LHCN-M2 (cell line): ENCODE measurements at regions not wholly inside any gene's neighbourhood (a gene's known extent, or its start where the extent isn't known, plus 50 kb on each side); places are given as distances from the start of the nearest gene placed in this dataset.
"Not testable (repeated sequence)": the region's sequence is repeated elsewhere in the genome, so short reads cannot be mapped to it uniquely, and the experiment has no call there.

Experiments
- DNase-seq: peaks from one replicate; pipeline ENCODE4 v3.0.0-alpha.2; 2012; ENCODE audit warnings: low read depth

DNA sequence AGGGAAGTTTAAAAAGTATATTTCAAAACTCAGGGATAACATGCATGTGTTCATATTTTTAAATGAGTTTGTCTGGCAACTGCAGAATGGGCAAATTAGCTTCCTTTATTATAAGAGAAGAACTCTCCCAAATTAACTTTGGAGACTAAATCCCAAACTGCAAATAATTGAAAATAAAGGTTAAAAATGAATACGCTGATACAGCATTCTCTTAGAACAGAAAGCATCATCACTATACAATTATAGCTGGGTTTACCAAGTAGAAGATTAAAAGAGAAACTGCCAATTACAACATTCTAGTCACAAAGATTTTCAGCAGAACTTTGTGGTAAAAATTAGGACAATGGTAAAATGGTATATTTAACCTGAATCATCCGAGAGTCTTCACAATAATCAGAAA is 73.3 kb downstream of the OLFM4 start:
- DNase-seq = no peak

DNA sequence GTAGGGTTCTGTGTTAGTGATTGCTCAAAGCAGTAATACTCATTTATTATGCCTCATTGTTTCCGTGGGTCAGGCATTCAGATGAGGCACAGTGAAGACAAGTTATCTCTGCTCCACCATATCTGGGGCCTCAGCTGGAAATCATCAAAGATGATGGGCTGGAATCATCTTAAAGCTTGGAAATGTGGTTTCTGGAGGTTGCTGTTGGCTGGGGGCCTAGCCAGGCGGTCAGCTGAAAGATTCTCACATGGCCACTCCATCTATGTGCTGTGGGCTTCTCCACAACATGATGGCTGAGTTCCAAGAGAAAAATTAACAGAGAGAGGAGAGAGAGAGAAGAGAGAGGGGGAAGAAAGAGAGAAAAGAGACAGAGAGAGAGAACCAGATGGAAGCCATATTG is 75.5 kb downstream of the OLFM4 start:
- DNase-seq = no peak

DNA sequence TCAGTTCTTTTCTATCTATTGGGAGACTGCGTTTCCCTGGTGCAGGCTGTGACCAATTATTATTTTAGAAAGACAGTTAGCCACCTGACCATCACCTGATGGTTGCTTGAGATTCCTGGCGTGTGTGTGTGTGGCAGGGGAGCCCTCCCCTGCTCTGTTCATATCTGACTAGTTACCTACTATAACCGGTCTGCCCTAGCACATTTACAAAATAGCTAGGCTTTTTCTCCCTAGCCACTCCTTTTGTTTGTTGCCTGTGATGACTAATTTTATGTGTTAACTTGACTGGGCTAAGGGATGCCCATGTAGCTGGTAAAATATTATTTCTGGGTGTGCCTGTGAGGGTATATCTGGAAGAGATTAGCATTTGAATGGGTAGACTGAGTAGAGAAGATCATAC is 76.9 kb downstream of the OLFM4 start:
- DNase-seq = no peak

DNA sequence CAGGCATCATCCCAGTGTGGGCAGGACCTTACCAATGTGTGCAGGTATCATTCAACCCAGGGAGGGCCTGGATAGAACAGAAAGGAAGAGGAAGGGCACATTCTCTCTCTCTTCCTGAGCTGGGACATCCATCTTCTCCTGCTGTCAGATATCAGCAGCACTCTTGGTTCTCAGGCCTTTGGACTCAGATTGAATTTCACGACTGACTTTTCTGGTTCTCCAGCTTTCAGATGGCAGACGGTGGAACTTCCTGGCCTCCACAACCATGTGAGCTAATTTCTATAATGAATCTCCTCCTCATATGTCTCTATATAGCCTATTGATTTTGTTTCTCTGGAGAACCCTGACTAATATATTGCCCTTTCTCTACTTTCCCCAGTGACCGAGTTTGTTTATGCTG is 77.3 kb downstream of the OLFM4 start:
- no peak for DNase-seq

DNA sequence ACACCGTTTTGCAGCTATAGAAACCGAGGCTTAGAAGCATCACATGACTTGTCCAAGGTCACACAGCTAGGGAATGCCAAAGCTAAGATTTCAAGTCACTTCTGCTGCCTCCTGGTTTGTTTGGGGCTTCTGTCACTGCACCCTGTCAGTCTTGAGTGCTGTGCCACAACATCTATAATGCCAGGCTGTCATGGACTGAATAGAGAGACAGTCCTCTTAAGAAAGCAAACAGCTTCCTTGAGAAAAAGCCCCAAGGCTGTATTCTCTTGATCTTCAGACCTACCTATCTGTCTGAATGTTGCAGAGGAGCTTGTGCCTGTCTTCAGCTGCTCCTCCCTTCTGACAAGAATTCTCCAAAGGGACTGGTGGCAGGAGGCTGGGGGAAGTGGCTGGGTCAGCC is 81.6 kb downstream of the OLFM4 start:
- no peak for DNase-seq

DNA sequence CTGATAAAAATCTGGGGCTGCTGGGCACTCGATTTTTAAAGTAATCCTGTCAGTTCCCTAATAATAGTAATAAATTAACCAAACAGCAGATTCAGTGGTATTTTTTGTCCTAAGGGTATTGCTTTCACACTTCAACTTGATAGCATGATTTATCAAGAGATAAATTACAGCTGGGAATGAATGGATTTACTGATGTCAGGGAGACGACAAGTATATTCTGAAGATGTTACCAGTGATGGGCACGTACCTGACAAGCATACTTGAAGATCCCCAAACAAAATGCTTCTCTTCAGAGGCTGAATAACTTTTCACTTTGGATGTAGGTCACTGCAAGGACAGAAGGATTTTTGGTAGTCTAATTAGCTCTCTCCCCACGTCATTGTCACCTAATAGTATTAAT is 82.0 kb downstream of the OLFM4 start:
- DNase-seq = no peak

DNA sequence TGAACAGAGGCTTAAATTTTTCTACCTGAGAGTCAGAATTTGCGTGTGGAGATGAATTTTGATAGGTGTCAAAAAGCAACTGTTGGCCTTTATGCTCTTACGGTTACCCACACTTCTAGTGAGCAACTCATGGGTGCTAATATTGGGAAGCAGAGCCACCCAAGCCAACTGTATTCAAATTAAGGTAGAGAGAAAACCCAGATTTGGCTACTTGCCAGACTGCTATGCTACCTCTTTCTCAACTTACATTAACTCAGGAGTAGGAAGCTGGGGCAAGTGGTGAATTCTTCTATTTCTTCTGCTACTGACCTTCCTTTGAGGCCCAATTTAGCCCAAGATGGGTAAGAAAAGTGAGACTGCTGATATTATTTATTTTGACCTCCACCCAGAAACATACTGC is 83.9 kb downstream of the OLFM4 start:
- DNase-seq = no peak

DNA sequence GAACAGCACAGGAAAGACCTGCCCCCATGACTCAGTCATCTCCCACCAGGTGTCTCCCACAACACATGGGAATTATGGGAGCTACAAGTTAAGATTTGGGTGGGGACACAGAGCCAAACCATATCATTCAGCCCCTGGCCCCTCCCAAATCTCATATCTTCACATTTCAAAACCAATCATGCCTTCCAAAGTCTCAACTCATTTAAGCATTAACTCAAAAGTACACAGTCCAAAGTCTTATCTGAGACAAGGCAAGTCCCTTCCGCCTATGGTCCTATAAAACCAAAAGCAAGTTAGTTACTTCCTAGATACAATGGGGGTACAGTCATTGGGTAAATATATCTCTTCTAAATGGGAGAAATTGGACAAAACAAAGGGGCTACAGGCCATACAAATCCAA is 88.4 kb downstream of the OLFM4 start:
- DNase-seq = not testable (repeated sequence)

DNA sequence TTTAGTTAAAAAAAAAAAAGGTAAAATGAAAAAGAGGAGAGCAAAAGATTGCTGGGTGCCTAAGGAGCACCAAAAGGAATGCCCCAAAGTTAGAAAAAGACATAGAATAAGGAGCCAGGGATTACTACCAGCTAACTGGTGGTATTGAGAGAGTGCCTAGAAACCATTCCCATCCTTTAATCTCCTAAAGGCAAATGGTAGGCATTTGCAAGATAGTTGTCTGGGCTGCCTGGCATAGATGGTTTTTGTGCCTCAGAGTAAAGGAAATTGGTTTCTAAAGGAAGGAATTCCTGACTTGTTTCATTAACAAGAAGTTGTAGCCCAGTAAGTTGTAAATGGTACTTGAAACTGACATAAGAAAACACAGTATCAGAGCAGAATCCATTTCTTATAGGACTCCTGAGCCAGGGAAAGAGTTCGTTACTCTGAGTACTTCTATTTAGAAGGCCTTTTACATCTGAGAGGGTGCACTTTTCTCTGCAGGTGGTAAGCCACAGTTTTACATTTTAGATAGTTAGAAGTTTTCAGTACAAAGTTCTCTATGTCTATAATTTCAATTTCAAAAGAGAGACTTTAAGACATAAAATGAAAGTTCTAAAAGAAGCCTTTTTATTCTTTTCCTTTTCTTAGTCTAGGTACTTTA is 92.6 kb downstream of the OLFM4 start:
- no peak for DNase-seq

DNA sequence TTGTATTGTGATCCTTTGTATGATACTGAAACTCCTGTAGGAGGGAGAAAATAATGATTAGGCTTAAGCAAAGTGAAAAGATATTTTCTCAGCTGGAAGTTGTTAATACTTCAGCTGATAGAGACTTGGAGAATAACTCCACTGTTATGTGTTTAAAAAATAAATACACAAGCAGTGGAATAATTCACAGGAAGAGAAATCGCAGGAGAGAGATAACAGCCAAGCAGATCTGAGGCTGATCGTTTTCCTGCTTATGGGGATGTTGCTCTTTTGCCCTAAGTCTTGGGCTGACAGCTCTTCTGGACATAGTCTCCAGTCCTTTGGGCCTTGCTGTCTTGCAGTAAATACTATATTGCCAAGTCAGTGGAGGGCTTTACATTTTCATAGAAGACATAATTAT is 93.3 kb downstream of the OLFM4 start:
- DNase-seq = no peak

DNA sequence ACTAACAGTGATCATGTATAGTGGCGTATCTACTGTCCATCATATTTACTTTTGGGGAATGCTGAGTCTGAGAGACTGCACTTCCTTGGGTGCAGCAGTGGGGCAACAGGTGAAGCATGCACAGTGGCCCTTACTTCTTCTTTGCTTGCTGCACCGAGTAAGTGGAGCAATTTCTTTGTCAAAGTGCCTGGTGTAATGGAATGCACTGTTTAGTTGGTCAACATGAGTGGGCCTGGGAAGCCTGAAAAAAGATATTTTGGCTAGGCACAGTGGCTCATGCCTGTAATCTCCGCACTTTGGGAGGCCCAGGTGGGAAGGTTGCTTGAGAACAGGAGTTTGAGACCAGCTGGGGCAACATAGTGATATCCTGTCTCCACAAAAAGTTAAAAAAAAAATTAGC is 94.9 kb downstream of the OLFM4 start:
- no peak for DNase-seq

DNA sequence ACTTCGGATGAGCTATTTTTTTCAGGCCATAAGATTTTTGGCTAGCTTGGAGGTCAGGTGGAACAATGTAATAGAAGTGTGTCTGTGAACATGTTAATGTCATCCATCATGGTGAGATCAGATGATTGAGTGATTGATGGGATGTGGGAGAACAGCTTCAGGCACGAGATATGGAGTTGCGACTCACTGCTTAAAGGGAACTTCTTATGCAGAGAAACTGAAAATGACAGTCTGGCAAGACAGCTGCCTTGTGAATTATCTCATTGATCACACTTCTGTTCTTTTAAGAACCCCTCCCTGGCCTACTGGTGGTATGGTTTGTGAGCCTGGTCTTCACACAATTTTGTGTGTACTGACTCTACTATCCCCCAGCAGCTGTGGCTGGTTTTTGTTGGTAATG is 96.0 kb downstream of the OLFM4 start:
- DNase-seq = no peak

DNA sequence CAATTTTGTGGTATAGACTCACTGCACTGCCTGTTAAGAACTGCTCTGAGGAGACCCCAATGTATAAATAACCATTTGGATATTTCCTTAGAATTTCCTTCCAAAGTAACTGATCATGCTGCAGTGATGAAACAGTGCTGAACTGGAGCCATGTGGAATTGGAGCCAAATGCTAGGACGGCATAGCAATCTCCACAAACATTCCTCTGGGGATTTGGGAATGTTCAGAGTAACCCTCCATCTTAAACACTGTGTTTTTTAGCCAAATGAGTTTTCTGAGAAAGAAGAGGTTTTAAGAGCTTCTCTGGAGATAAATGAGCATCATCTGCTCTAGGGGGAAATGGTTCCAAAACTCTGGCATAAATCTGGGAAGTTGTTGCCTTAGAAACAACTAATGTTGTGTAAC is 98.2 kb downstream of the OLFM4 start:
- DNase-seq = no peak

DNA sequence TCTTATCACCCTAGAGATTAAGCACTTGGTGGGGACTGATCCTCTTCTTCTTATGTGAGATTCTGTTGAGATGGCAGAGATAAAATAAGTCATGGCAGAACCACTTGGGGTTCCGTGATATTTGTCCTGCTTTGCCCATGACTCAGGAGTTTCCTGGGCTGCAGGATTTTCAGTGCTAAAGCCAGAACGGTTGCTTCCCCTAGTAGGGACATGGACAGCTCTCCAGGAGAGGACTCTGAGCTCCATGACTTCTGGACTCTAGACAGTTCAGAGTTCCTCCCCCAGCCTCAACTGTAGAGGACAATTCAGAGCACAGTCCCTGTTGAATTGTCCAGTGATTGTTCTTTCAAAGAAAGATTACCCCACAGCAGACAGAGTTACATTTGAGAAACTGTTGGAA is 98.8 kb downstream of the OLFM4 start:
- DNase-seq = no peak

DNA sequence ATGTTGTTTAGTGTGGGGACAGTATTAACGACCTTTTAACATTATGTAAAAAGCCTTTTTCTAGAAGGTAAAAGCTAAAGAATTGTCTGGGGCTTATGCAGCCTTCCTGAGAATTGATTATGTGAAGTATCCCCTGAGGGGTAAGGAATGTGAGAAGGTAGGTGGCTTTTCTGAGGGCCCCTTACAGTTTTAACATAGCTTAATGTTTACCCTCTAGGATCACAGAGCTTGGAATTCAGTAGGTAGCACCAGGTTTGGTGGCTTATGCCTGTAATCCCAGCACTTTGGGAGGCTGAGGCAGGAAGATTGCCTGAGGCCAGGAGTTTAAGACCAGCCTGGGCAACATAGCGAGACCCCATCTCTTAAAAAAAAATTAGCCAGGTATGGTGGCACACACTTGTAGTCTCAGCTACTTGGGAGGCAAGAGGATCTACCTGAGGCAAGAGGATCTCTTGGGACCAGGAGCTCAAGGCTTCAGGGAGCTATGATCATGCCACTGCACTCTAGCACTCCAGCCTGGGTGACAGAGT is 101.3 kb downstream of the OLFM4 start:
- DNase-seq = no peak

DNA sequence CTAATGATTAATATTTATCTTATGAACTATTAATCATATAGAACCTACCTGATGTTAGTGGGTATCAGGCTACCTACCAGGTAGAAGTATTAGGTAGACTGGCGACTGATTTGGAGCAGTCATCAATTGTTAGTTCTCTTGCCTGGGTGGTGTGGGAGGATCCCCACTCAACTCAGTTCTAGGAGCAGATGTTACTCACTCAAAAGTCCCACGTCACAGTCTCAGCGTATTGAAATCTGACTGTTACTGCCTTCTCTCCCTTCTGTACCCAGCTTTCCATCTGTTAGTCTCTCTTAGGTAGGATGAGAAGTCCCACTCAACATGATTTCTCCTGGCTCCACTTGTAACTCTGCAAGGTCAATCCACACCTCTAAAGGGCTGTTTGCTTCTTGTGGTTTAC is 102.7 kb downstream of the OLFM4 start:
- DNase-seq = no peak

DNA sequence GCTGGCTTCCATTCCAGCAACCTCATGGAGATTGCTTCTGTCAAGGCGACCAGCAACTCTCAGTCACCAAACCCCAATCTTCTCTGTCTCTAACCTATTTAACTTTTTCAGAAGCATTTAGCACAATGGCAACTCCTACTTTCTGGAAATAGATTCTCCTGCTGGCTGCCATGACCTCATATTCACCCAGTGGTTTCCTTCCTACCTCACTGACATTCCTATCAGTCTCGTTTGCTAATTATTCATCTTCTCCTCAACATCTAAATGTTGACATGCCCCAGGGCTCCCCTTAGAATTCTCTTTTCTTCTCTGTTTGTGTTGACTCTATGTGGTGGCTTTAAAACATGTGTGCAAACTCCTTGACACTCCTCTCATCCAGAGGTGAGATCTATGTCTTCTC is 106.7 kb downstream of the OLFM4 start:
- DNase-seq = no peak

DNA sequence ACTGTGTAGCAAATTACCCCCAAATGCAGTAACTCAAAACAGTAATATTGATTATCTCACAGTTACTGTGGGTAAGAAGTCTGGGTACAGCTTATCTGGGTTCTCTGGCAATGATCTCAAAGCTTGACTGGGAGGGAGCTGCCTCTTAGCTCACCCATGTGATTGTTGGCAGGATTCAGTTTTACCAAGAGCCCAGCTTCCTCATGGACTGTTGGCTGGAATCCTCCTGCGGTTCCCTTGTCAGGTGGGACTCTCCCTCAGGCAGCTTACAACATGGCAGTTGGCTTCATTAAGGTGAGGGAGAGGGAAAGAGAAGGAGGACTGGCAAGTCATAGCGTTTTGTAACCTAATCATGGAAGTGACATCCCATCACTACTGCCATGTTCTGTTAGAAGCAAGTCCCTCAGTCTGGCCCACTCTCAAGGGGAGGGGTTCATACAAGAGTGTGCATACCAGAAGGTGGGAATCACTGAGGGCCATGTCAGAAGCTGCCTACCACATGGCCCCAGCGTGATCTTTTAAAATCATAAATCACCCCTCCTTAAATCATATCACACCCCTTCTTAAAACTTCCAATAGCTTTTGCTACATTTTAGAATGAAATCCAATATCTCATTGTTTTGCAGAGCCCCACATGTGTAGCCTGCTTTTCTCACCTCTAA is 108.1 kb downstream of the OLFM4 start:
- DNase-seq = no peak

DNA sequence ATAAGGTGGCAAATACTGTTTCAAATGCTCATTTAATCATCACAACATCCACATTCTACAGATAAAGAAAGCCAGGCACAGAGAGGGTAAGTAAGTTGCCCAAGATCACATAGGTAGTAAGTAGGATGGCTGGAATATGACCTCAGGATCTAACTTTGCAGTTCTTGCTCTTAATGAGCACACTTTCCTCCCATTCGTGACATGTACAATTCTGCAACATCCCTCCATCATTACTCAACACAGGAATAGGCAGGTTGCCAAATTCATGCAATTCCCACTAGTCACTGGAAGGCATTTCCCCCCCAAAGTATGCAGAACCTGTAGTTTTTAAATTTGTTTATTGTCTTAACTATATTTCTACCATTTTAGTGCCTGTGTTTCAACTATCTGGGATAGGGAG is 109.2 kb downstream of the OLFM4 start:
- no peak for DNase-seq

DNA sequence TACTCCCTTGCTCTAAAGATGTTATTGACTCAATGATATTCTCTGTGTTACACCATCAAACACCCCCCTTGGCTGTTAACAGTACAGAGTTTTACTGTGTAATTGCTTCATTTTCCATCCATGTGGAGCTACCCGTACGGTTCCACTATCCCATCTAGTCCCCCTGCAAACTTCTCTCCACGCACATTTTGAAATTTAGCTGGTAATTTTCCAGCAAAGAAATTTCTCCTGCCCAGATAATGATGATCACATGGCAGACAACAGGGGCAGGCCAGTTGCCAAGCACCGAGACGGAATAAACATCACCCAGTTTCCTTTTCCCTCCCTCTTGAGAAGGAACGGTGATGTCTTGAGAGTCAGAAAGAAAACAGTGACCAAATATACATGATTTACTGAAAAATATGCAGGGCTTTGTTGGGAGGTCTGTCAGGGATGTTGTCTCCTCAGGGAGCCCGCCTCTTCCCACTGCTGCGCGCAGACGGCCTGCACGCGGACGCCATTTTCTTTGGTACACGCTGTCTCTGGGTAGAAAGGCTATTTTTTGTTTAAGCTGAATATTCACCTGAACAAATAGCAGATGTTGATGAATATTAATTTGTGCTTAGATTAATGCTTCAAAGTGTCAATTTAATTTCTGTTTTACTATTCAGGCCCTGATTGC is 109.9 kb downstream of the OLFM4 start:
- DNase-seq = no peak

DNA sequence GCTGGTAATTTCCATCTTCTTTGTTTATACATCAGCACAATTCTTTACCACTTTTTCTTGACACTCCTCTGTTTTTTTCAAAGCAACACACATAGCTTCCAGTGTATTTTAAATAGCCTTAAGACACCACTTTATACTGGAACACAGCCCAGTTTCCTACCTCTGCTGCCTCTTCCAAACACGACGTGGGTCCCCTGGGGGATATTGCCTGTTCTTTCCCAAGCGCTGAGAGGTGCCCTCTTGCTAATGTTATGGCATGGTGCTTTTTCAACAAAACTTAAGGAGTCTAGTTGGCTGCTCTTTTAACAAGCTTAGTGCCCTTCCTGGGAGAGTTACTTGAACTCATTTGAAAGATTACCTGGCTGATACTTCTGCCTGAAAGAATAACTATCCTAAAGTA is 112.7 kb downstream of the OLFM4 start:
- DNase-seq = no peak

DNA sequence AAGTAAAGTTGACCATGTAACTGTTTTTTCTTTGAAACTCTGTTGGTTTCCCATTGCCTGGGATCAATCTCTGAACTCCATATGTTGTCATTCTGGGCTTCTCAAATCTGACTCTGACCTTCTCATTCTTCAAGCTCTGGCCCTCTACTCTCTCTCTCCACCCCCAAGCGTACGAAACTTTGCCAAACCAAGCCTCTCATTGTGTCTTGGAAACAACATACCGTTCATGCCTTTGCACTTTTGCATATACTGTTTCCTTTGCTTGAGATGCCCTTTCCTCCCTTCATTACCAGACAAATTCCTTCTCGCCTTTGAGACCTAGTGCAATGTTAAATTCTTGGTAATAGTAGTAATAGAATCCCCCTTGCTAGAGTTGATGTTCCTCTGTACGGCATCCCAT is 113.7 kb downstream of the OLFM4 start:
- no peak for DNase-seq

DNA sequence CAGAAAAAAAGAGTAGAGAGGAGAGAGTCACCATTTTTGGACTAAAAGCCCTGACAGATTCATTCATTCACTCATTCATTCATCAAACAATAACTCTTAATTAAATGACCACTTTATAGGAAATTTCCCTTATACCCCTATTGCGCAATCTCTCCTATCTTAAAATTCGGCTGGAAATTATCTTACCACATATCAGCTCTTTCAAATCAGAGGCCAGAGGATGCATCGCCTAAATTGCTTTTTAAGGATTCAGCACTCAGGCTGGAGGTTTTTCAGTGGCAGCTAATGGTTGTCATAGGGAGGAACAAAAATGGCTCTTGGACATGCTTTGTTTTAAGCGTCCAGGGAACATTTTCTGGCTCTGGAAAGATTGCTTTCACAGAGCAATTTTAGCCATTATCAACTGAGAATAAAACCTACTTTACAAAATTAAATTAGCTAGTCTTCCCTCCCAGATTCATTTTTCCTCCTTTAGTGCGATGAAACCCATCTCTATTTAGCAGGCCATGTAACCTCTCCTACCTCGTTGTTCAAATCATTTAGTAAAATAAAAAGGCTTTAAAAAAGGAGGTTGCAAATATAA is 115.2 kb downstream of the OLFM4 start:
- DNase-seq = no peak
